ENCODE measurements at regions not wholly inside any gene's neighbourhood (a gene's known extent, or its start where the extent isn't known, plus 50 kb on each side); places are given as distances from the start of the nearest gene placed in this dataset.
A peak's percentile ranks its signal among the peaks of the same experiment; 100 is the strongest.

DNA sequence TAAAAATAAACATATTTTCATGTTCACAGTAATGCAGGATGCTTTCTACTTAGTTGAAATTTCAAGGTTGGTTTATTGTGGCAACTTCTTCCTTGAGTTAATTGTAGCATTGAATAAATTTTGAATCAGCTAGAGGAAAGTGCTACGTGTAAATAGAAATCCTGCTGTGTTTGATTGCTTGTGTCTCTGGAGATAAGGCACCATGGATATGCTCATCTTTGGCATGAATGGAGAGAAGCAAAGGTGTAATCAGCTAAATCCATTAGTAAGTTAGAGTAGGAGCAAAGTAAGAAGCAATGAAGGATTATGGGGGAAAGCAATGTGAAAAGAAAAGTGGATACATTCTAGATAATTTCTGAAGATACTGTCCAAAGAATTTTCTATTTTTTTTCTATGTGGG is 331.1 kb downstream of the PTPRC start:
- TF ChIP-seq, protein P1, sequence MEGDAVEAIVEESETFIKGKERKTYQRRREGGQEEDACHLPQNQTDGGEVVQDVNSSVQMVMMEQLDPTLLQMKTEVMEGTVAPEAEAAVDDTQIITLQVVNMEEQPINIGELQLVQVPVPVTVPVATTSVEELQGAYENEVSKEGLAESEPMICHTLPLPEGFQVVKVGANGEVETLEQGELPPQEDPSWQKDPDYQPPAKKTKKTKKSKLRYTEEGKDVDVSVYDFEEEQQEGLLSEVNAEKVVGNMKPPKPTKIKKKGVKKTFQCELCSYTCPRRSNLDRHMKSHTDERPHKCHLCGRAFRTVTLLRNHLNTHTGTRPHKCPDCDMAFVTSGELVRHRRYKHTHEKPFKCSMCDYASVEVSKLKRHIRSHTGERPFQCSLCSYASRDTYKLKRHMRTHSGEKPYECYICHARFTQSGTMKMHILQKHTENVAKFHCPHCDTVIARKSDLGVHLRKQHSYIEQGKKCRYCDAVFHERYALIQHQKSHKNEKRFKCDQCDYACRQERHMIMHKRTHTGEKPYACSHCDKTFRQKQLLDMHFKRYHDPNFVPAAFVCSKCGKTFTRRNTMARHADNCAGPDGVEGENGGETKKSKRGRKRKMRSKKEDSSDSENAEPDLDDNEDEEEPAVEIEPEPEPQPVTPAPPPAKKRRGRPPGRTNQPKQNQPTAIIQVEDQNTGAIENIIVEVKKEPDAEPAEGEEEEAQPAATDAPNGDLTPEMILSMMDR (IDR thresholded peaks at IDR 0.05; ENCODE audit: insufficient read depth in 1 of 2, low read depth in 1 of 2, low read length in 1 of 2, severe bottlenecking in 1 of 2, unreplicated experiment in 1 of 2), result no peak
- Mint-ChIP-seq H3K27ac (ENCODE audit: unreplicated experiment) (no peak overlapping the region), H3K36me3 (ENCODE audit: insufficient read depth, unreplicated experiment) (no peaks in the 10 kb centered on the region), H3K27me3 (ENCODE audit: insufficient read depth, unreplicated experiment) (no peaks in the 10 kb centered on the region), H3K4me3 (ENCODE audit: unreplicated experiment) (no peak overlapping the region), H3K9me3 (ENCODE audit: unreplicated experiment) (no peaks in the 10 kb centered on the region), H3K4me1 (ENCODE audit: low read depth, unreplicated experiment) (no peaks in the 10 kb centered on the region)
- Histone ChIP-seq H3K27me3 (replicated peaks; ENCODE audit: control insufficient read depth, insufficient read depth, low read length) (no peaks in the 10 kb centered on the region), H3K4me1 (0 out of 2 replicates have a peak, but pooled peaks cover 5% of the 10 kb centered on the region), H3K4me3 (ENCODE audit: low read depth, low read length) (no peak overlapping the region), H3K9me3 (no peaks in the 10 kb centered on the region), H3K36me3 (ENCODE audit: control insufficient read depth, insufficient read depth, low read length) (no peaks in the 10 kb centered on the region)
- ChIA-PET CTCF (no interaction called here), POLR2A (no interaction called here)
- intact Hi-C loops (cut with micrococcal nuclease; ENCODE audit: unreplicated experiment), result no loop called here
- DNase-seq, result no peak
- no TSS peak for BruUV-seq (replicated peaks)

GRCh38 chr1:198970916-198971315 is 332.1 kb downstream of the PTPRC start:
- H3K4me3 Mint-ChIP-seq (ENCODE audit: unreplicated experiment), result no peak overlapping the region
- H3K4me3 ChIP-seq (ENCODE audit: low read depth, low read length), result no peak overlapping the region
- H3K36me3 ChIP-seq (ENCODE audit: control insufficient read depth, insufficient read depth, low read length), result no peaks in the 10 kb centered on the region
- no peaks in the 10 kb centered on the region for H3K9me3 ChIP-seq
- H3K36me3 Mint-ChIP-seq (ENCODE audit: insufficient read depth, unreplicated experiment), result no peaks in the 10 kb centered on the region
- TF ChIP-seq, protein P1 (IDR thresholded peaks at IDR 0.05; ENCODE audit: insufficient read depth in 1 of 2, low read depth in 1 of 2, low read length in 1 of 2, severe bottlenecking in 1 of 2, unreplicated experiment in 1 of 2), result no peak
- ChIA-PET CTCF (no interaction called here), POLR2A (no interaction called here)
- no peak overlapping the region for H3K27ac Mint-ChIP-seq (ENCODE audit: unreplicated experiment)
- no peaks in the 10 kb centered on the region for H3K27me3 ChIP-seq (replicated peaks; ENCODE audit: control insufficient read depth, insufficient read depth, low read length)
- H3K4me1 Mint-ChIP-seq (ENCODE audit: low read depth, unreplicated experiment), result no peaks in the 10 kb centered on the region
- intact Hi-C loops (cut with micrococcal nuclease; ENCODE audit: unreplicated experiment), result no loop called here
- H3K4me1 ChIP-seq, result 0 out of 2 replicates have a peak, but pooled peaks cover 5% of the 10 kb centered on the region
- BruUV-seq (replicated peaks), result no TSS peak
- peaks cover 2% of the 10 kb centered on the region for H3K27me3 Mint-ChIP-seq (ENCODE audit: insufficient read depth, unreplicated experiment)
- H3K9me3 Mint-ChIP-seq (ENCODE audit: unreplicated experiment), result no peaks in the 10 kb centered on the region
- DNase-seq, result peak in 1 of 2 experiments; percentile 2

GRCh38 chr1:198977909-198978308 is 339.1 kb downstream of the PTPRC start:
- H3K4me1 Mint-ChIP-seq (ENCODE audit: low read depth, unreplicated experiment), result no peaks in the 10 kb centered on the region

More at GRCh38 chr1:198977909-198978308, 339.1 kb downstream of the PTPRC start:
- no peaks in the 10 kb centered on the region for H3K27me3 ChIP-seq (replicated peaks; ENCODE audit: control insufficient read depth, insufficient read depth, low read length)
- H3K36me3 Mint-ChIP-seq (ENCODE audit: insufficient read depth, unreplicated experiment), result no peaks in the 10 kb centered on the region
- H3K9me3 ChIP-seq, result no peaks in the 10 kb centered on the region
- no TSS peak for BruUV-seq (replicated peaks)
- peaks cover 2% of the 10 kb centered on the region for H3K27me3 Mint-ChIP-seq (ENCODE audit: insufficient read depth, unreplicated experiment)
- H3K4me3 Mint-ChIP-seq (ENCODE audit: unreplicated experiment), result no peak overlapping the region
- CTCF ChIA-PET, result no interaction called here
- no peak overlapping the region for H3K27ac Mint-ChIP-seq (ENCODE audit: unreplicated experiment)
- H3K4me3 ChIP-seq (ENCODE audit: low read depth, low read length), result no peak overlapping the region
- no peaks in the 10 kb centered on the region for H3K9me3 Mint-ChIP-seq (ENCODE audit: unreplicated experiment)
- H3K36me3 ChIP-seq (ENCODE audit: control insufficient read depth, insufficient read depth, low read length), result no peaks in the 10 kb centered on the region
- no peaks in the 10 kb centered on the region for H3K4me1 ChIP-seq
- DNase-seq, result no peak
- intact Hi-C loops (cut with micrococcal nuclease; ENCODE audit: unreplicated experiment), result no loop called here
- POLR2A ChIA-PET, result no interaction called here
- TF ChIP-seq, protein P1 (IDR thresholded peaks at IDR 0.05; ENCODE audit: insufficient read depth in 1 of 2, low read depth in 1 of 2, low read length in 1 of 2, severe bottlenecking in 1 of 2, unreplicated experiment in 1 of 2), result no peak

Measured in Caco-2 (cell line).